ENCODE measurements at regions not wholly inside any gene's neighbourhood (a gene's known extent, or its start where the extent isn't known, plus 50 kb on each side); places are given as distances from the start of the nearest gene placed in this dataset.

GRCh38 chr1:110281363-110282290, 57.5 kb upstream of the RBM15 start:
- no peak overlapping the region for H2BK120ac ChIP-seq (replicated peaks; ENCODE audit: low read depth, low read length)
- no peak overlapping the region for H2BK20ac ChIP-seq (ENCODE audit: low read length)
- ChIA-PET POLR2A (ENCODE audit: partially characterized antibody) (interaction anchor here (1.4 to 1.7 kb wide), 2 partner anchors 9 to 58 kb away, joined by 3 read pairs; no protein-coding TSS in a partner anchor), CTCF (ENCODE audit: partially characterized antibody) (interaction anchor here (0.8 to 5.4 kb wide), 10 partner anchors 9 to 179 kb away, joined by 3 to 23 read pairs (median 4); no protein-coding TSS in a partner anchor)
- FAIRE-seq = no peak
- no peaks in the 10 kb centered on the region for H4K20me1 ChIP-seq (replicated peaks in 1 of 2; ENCODE audit: control insufficient read depth in 1 of 2, insufficient read depth in 2 of 2, low read length in 2 of 2)
- no peak overlapping the region for H2BK5ac ChIP-seq (ENCODE audit: low read depth, low read length)
- no peak overlapping the region for H2AFZ ChIP-seq (ENCODE audit: low read length)
- H2BK12ac ChIP-seq (ENCODE audit: low read depth, low read length) = no peak overlapping the region
- H3K4me3 ChIP-seq (ENCODE audit: extremely low read depth in 1 of 4, insufficient read depth in 2 of 4, low read depth in 3 of 4, low read length in 4 of 4) = no peak overlapping the region
- H4K8ac ChIP-seq (ENCODE audit: extremely low read depth, insufficient read depth, low read length) = no peak overlapping the region
- no peaks in the 10 kb centered on the region for H3K79me2 ChIP-seq (ENCODE audit: control insufficient read depth in 1 of 2, insufficient read depth in 2 of 2, low read length in 2 of 2)
- no peak overlapping the region for H3K27ac ChIP-seq (ENCODE audit: low read depth, low read length)
- H3K56ac ChIP-seq (replicated peaks; ENCODE audit: insufficient read length, low read depth, low read length) = no peak overlapping the region
- H3K36me3 ChIP-seq (ENCODE audit: control insufficient read depth in 2 of 4, insufficient read depth in 4 of 4, low read length in 3 of 4) = no peaks in the 10 kb centered on the region; a peak in 2 of 8 replicates
- WGBS, 2 experiments (ENCODE audit: extremely low coverage in 1 of 2, insufficient coverage in 1 of 2, insufficient read length in 1 of 2, insufficient replicate concordance in 2 of 2, low coverage in 1 of 2, low lambda C conversion rate in 2 of 2, missing lambda C conversion rate in 1 of 2) = 93% methylated on average over 6 of the region's 6 CpGs; no CpG with 5 or more reads in 1 of the 2 experiments
- H3K23me2 ChIP-seq (ENCODE audit: low read depth, low read length) = no peaks in the 10 kb centered on the region
- H3K4me1 ChIP-seq (replicated peaks in 1 of 4; ENCODE audit: control insufficient read depth in 3 of 4, insufficient read depth in 4 of 4, low read length in 3 of 4) = peaks cover 0 to 3% (median 0%) of the 10 kb centered on the region in 4 experiments; a peak in 2 of 7 replicates
- no peaks in the 10 kb centered on the region for H3K79me1 ChIP-seq (ENCODE audit: low read depth, low read length)
- TF ChIP-seq SAP30 (IDR thresholded peaks at IDR 0.05; ENCODE audit: insufficient read depth, insufficient replicate concordance, low read length) (no peak), KDM1A (IDR thresholded peaks at IDR 0.05; ENCODE audit: borderline replicate concordance, low read length) (no peak), CREB1 (IDR thresholded peaks at IDR 0.05) (no peak), SUZ12 (IDR thresholded peaks at IDR 0.05; ENCODE audit: low read length) (no peak), CBX5 (IDR thresholded peaks at IDR 0.05; ENCODE audit: low read depth, low read length) (no peak), GABPA (IDR thresholded peaks at IDR 0.05; ENCODE audit: borderline replicate concordance, insufficient read depth, low read length) (no peak), EGR1 (IDR thresholded peaks at IDR 0.05; ENCODE audit: borderline replicate concordance, low read depth, low read length) (no peak), ZNF274 (IDR thresholded peaks at IDR 0.05; ENCODE audit: borderline replicate concordance, extremely low read depth, low read length) (no peak), USF2 (IDR thresholded peaks at IDR 0.05; ENCODE audit: low read length) (no peak), NRF1 (IDR thresholded peaks at IDR 0.05; ENCODE audit: low read depth, low read length) (no peak)
- H3K27me3 ChIP-seq (replicated peaks in 1 of 4; ENCODE audit: control insufficient read depth in 3 of 4, extremely low read depth in 1 of 4, insufficient read depth in 3 of 4, low read length in 3 of 4) = no peaks in the 10 kb centered on the region
- no peak overlapping the region for H3K18ac ChIP-seq (ENCODE audit: extremely low read depth, low read length)
- no peak overlapping the region for H3K4ac ChIP-seq (replicated peaks; ENCODE audit: insufficient read length, low read depth, low read length)
- H2AK5ac ChIP-seq (ENCODE audit: low read depth, low read length) = no peak overlapping the region
- H3K14ac ChIP-seq (ENCODE audit: insufficient read length) = no peak overlapping the region
- no peak overlapping the region for H4K91ac ChIP-seq (replicated peaks; ENCODE audit: insufficient read length, low read length)
- H4K5ac ChIP-seq (ENCODE audit: insufficient read length, low read depth, low read length) = no peak overlapping the region
- no peak for DNase-seq (ENCODE audit: low read depth in 1 of 2, low spot score in 2 of 2)
- H3K9ac ChIP-seq (replicated peaks in 1 of 4; ENCODE audit: extremely low read depth in 1 of 4, low read depth in 3 of 4, low read length in 3 of 4) = no peak overlapping the region
- H2BK15ac ChIP-seq (ENCODE audit: low read length) = no peak overlapping the region
- no peaks in the 10 kb centered on the region for H3K9me3 ChIP-seq (ENCODE audit: insufficient read depth in 2 of 2, low read depth in 1 of 2, low read length in 1 of 2)
- H3K23ac ChIP-seq (ENCODE audit: insufficient read length) = no peak overlapping the region
- H3K4me2 ChIP-seq (ENCODE audit: insufficient read depth in 1 of 2, low read depth in 2 of 2, low read length in 2 of 2) = no peak overlapping the region

All from H1 (cell line).